OCI-LY3 (cell line): ENCODE measurements at regions not wholly inside any gene's neighbourhood (a gene's known extent, or its start where the extent isn't known, plus 50 kb on each side); places are given as distances from the start of the nearest gene placed in this dataset.
"Not testable (repeated sequence)": the region's sequence is repeated elsewhere in the genome, so short reads cannot be mapped to it uniquely, and the experiment has no call there.

Source experiments
- H2AFZ ChIP-seq: fragments of 200-600, 300-600 bp; shearing (Covaris generic); 2 replicates; pipeline ENCODE4 v1.6.0; 2014; ENCODE audit warnings: antibody characterized with exemption, low read depth, low read length
- H3K27ac ChIP-seq: fragments of 200-600, 300-600 bp; sonication (generic); 2 replicates; pipeline ENCODE4 v1.5.1; 2014; ENCODE audit warnings: mild to moderate bottlenecking, low read length, moderate library complexity, mixed read lengths
- H3K27me3 ChIP-seq: fragments of 200-600, 300-600 bp; sonication (generic); 2 replicates; pipeline ENCODE4 v1.6.1; 2014; ENCODE audit warnings: low read depth, low read length, mixed read lengths
- H3K36me3 ChIP-seq: fragments of 200-600, 300-600 bp; sonication (generic); replicated peaks from 2 replicates; pipeline ENCODE3; 2014; ENCODE audit warnings: low read depth, low read length, mixed read lengths
- H3K4me1 ChIP-seq: fragments of 300-600, 200-600 bp; sonication (generic); 2 replicates; pipeline ENCODE4 v1.6.1; 2014; ENCODE audit warnings: low read length, mixed read lengths
- H3K4me2 ChIP-seq: fragments of 200-600, 300-600 bp; sonication (generic); 2 replicates; pipeline ENCODE4 v1.6.1; 2014; ENCODE audit warnings: low read length, mixed read lengths
- H3K4me3 ChIP-seq: fragments of 300-600, 200-600 bp; sonication (generic); 2 replicates; pipeline ENCODE4 v1.5.1; 2014; ENCODE audit warnings: antibody characterized with exemption, mild to moderate bottlenecking, low read length, moderate library complexity
- H3K79me2 ChIP-seq: fragments of 300-600, 200-600 bp; shearing (Covaris generic); 2 replicates; pipeline ENCODE4 v1.6.1; 2014; ENCODE audit warnings: mild to moderate bottlenecking, low read length, mixed read lengths
- H3K9ac ChIP-seq: fragments of 300-600, 200-600 bp; shearing (Covaris generic); 2 replicates; pipeline ENCODE4 v1.6.0; 2014; ENCODE audit warnings: mild to moderate bottlenecking, low read length, moderate library complexity
- H3K9me3 ChIP-seq: fragments of 200-600, 300-600 bp; shearing (Covaris generic); 2 replicates; pipeline ENCODE4 v1.6.1; 2014; ENCODE audit warnings: low read length, mixed read lengths; ENCODE audit not compliant: insufficient read depth
- H4K20me1 ChIP-seq: fragments of 200-600, 300-600 bp; sonication (generic); 2 replicates; pipeline ENCODE4 v1.6.1; 2016; ENCODE audit warnings: low read length, mixed read lengths; ENCODE audit not compliant: insufficient read depth
- EZH2phosphoT487 ChIP-seq: fragments of 200-600 bp; shearing (Covaris generic); IDR thresholded peaks from 2 replicates; pipeline ENCODE4 v1.6.1; 2018; ENCODE audit warnings: antibody characterized with exemption, mixed run types, low read depth
- TF ChIP-seq, protein P1 (sequence below): fragments of 200-600, 300-600 bp; sonication (generic); IDR thresholded peaks from 2 replicates; pipeline ENCODE4 v1.5.1; 2014; ENCODE audit warnings: antibody characterized with exemption, low read length, low read depth

DNA sequence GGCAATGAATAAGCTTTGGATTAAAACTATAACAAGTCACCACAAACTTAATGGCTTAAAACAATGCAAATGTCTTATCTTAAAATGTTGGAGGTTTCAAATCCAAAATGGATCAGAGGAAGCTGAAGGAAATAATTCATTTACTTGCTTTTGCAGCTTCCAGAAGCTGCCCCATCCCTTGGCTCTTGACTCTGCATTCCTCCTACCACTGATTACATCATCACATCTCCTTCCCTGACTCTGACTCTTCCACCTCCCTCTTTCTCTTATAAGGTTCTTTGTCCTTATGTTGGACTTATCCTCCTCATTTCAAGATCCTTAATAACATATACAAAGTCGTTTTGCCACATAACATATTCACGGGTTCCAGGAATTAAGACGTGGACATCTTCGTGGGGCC lies 982.8 kb upstream of the ROBO1 start:
- H3K4me3 ChIP-seq = no peak overlapping the region
- H3K36me3 ChIP-seq = no peaks in the 10 kb centered on the region
- TF ChIP-seq EZH2phosphoT487 = no peak
- TF ChIP-seq, protein P1, sequence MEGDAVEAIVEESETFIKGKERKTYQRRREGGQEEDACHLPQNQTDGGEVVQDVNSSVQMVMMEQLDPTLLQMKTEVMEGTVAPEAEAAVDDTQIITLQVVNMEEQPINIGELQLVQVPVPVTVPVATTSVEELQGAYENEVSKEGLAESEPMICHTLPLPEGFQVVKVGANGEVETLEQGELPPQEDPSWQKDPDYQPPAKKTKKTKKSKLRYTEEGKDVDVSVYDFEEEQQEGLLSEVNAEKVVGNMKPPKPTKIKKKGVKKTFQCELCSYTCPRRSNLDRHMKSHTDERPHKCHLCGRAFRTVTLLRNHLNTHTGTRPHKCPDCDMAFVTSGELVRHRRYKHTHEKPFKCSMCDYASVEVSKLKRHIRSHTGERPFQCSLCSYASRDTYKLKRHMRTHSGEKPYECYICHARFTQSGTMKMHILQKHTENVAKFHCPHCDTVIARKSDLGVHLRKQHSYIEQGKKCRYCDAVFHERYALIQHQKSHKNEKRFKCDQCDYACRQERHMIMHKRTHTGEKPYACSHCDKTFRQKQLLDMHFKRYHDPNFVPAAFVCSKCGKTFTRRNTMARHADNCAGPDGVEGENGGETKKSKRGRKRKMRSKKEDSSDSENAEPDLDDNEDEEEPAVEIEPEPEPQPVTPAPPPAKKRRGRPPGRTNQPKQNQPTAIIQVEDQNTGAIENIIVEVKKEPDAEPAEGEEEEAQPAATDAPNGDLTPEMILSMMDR = no peak
- no peak overlapping the region for H2AFZ ChIP-seq
- no peaks in the 10 kb centered on the region for H4K20me1 ChIP-seq
- no peaks in the 10 kb centered on the region for H3K4me1 ChIP-seq
- H3K27me3 ChIP-seq = no peaks in the 10 kb centered on the region
- H3K27ac ChIP-seq = no peak overlapping the region
- H3K4me2 ChIP-seq = no peak overlapping the region
- H3K9ac ChIP-seq = no peak overlapping the region
- no peaks in the 10 kb centered on the region for H3K79me2 ChIP-seq
- no peaks in the 10 kb centered on the region for H3K9me3 ChIP-seq

DNA sequence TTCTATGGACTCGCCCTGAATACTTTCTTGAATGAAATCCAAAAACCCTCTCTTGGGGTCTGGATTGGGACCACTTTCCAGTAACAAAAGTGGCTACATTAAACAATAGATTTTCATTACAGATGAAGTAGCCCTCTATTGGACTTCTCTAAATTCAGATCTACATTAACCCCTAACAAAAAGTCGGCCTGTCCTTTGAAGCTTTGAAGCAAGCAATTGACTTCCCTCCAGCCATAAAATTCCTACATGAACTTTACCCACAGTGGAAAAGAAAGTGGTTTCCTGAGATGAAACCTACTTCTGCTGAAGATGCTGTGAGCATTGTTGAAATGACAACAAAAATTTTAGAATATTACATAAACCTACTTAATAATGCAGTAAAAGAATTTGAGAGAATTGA lies 967.1 kb upstream of the ROBO1 start:
- Histone ChIP-seq H3K36me3 (no peaks in the 10 kb centered on the region), H2AFZ (0 out of 2 replicates have a peak overlapping the region, but pooled peaks have one; percentile 9), H3K9ac (no peak overlapping the region), H3K4me3 (no peak overlapping the region), H3K9me3 (no peaks in the 10 kb centered on the region), H3K27ac (no peak overlapping the region), H3K27me3 (no peaks in the 10 kb centered on the region), H4K20me1 (no peaks in the 10 kb centered on the region), H3K79me2 (no peaks in the 10 kb centered on the region), H3K4me1 (peaks cover 11% of the 10 kb centered on the region), H3K4me2 (no peak overlapping the region)
- TF ChIP-seq EZH2phosphoT487 = no peak
- TF ChIP-seq, protein P1 = no peak

DNA sequence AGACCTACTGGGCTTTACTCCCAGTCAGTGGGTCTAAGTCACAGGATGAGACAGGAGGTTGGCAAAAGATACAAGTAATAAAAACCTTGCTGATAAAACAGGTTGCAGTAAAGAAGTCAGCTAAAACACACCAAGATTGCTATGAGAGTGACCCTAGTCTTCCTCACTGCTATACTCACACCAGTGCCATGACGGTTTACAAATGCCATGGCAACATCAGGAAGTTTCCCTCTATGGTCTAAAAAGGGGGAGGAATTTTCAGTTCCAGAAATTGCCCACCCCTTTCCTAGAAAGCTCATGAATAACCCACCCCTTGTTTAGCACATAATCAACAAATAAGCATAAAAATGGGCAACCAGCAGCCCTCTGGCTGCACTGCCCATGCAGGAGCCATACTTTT lies 966.7 kb upstream of the ROBO1 start:
- Histone ChIP-seq H3K9me3 (no peaks in the 10 kb centered on the region), H3K36me3 (no peaks in the 10 kb centered on the region), H4K20me1 (no peaks in the 10 kb centered on the region), H3K79me2 (no peaks in the 10 kb centered on the region), H2AFZ (0 out of 2 replicates have a peak overlapping the region, but pooled peaks have one; percentile 24), H3K9ac (no peak overlapping the region), H3K27ac (no peak overlapping the region), H3K27me3 (no peaks in the 10 kb centered on the region), H3K4me2 (no peak overlapping the region), H3K4me3 (no peak overlapping the region), H3K4me1 (peaks cover 11% of the 10 kb centered on the region)
- no peak for TF ChIP-seq EZH2phosphoT487
- TF ChIP-seq, protein P1 = no peak

DNA sequence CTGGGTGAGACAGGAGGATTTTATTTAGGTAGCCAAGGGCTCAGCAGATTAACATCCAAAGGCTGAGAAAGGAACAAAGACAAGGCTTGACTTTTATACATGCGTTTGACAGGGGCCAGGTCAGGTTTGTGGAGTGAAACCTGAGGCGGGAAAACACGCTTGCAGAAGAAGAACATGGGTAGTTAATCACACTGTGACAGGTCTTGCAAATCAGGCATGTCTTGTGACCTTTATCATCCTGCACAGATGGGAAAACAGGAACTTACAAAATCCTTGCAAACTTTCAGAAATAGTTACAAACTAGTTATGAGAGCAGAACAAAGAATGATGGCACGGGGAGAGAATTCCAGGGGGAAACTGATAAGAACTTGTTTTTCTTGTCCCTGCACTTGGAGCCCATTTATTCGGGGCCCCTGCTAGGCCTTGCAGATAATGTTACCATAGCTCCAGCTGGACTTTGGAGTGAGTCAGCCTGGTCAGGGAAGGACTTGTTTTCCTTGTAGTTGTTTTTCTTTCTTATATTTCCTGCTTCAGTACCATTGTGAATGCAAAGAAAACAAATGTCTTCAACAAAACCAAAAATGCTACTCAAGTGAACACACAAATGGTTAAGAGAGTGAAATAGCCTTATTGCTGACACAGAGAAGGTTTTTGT lies 965.9 kb upstream of the ROBO1 start:
- Histone ChIP-seq H3K4me2 (peak overlapping the region; percentile 47), H4K20me1 (no peaks in the 10 kb centered on the region), H3K9ac (no peak overlapping the region), H2AFZ (peak overlapping the region; percentile 58), H3K4me3 (0 out of 2 replicates have a peak overlapping the region, but pooled peaks have one; percentile 2), H3K79me2 (no peaks in the 10 kb centered on the region), H3K9me3 (no peaks in the 10 kb centered on the region), H3K4me1 (peaks cover 11% of the 10 kb centered on the region), H3K27me3 (no peaks in the 10 kb centered on the region), H3K27ac (no peak overlapping the region), H3K36me3 (no peaks in the 10 kb centered on the region)
- TF ChIP-seq, protein P1 = no peak
- no peak for TF ChIP-seq EZH2phosphoT487

DNA sequence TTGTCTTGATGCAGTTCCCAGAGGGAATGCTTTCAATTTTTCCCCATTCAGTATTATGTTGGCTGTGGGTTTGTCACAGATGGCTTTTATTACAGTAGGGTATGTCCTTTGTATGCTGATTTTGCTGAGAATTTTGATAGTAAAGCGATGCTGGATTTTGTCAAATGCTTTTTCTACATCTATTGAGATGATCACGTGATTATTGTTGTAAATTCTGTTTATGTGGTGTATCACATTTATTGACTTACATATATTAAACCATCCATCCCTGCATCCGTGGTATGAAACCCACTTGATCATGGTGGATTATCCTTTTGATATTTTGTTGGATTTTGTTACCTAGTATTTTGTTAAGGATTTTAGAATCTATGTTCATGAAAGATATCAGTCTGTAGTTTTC lies 959.8 kb upstream of the ROBO1 start:
- not testable (repeated sequence) for H3K27ac ChIP-seq, H3K4me2 ChIP-seq, H3K4me1 ChIP-seq, H3K36me3 ChIP-seq, H3K27me3 ChIP-seq, H3K4me3 ChIP-seq, H4K20me1 ChIP-seq, H3K9ac ChIP-seq, H3K79me2 ChIP-seq, H2AFZ ChIP-seq, H3K9me3 ChIP-seq

DNA sequence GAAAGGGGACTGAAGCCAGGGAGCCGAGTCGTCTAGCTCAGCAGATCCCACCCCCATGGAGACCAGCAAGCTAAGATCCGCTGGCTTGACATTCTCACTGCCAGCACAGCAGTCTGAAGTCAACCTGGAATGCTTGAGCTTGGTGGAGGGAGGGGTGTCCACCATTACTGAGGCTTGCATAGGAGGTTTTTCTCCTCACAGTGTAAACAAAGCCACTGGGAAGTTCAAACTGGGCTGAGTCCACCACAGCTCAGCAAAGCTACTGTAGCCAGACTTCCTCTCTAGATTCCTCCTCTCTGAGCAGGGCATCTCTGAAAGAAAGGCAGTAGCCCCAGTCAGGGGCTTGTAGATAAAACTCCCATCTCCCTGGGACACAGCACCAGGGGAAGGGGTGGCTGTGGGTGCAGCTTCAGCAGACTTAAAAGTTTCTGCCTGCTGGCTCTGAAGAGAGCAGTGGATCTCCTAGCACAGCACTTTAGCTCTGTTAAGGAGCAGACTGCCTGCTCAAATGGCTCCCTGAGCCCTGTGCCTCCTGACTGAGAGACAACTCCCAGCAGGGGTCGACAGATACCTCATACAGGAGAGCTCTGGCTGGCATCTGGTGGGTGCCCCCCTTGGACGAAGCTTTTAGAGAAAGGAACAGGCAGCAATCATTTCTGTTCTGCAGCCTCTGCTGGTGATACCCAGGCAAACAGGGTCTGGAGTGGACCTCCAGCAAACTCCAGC lies 942.0 kb upstream of the ROBO1 start:
- not testable (repeated sequence) for H4K20me1 ChIP-seq, H3K4me1 ChIP-seq, H3K27me3 ChIP-seq, H2AFZ ChIP-seq, H3K4me3 ChIP-seq, H3K27ac ChIP-seq, H3K79me2 ChIP-seq, H3K36me3 ChIP-seq, H3K4me2 ChIP-seq, H3K9ac ChIP-seq
- peaks cover 10% of the 10 kb centered on the region; the same call in 1 of the 2 replicates for H3K9me3 ChIP-seq
